Right renal pelvis (tissue), 4 donors: ENCODE measurements at regions not wholly inside any gene's neighbourhood (a gene's known extent, or its start where the extent isn't known, plus 50 kb on each side); places are given as distances from the start of the nearest gene placed in this dataset.
"Not testable (repeated sequence)": the region's sequence is repeated elsewhere in the genome, so short reads cannot be mapped to it uniquely, and the experiment has no call there.

Source experiments
- DNase-seq, 4 donors: peaks; one replicate each; pipeline ENCODE4 v3.0.0-alpha.2; 2013; ENCODE audit warnings: low read depth in 4 of 4, low spot score in 3 of 4, missing footprints in 1 of 4

DNA sequence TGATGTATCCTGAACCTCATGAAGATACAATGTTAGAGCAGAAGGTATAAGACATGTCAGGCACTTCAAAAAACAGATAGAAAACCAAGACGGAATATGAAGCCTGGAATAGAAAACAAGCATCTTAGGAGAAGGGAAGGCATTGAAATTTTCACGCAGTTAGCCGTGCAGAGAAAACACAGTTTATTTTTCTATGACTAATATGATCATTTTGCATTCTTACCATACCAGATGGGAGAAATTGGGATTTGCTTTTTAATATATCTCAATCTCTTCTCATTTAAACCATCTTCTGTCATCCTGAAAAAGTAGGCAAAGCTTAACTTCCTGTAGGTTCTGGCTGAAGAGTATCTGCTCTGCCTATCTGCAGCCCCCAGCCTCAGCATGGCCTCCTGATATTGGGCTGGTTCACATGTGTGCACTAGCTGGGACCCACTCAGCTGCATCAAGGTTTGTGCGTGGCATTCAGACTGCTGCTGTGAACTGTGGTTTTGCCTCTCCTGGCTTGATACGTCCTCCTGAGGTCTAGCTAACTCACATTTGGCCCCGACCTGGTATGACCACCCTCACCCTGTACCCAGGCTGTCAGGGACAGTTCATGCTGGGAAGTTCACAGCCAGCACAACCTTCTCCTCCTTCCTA, 392.5 kb upstream of the SASH1 start:
- DNase-seq = no peak

DNA sequence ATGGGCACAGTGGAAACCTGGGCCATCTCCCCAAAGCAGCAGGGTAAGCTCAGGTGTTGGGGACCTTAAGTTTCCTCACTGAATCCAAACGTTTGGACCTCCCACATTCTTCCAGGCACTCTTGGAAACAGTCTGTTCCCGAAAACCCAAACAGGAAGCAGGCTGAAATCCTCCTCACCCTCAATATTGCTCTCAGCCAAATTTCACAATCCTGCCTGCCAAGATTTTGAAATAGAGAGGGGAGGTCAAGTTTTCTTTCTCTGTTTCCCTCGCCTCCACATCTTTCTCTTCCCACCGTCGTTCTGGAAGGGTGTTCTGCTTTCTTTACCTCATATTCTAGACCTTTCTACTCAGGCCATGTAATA, 392.0 kb upstream of the SASH1 start:
- no peak for DNase-seq

DNA sequence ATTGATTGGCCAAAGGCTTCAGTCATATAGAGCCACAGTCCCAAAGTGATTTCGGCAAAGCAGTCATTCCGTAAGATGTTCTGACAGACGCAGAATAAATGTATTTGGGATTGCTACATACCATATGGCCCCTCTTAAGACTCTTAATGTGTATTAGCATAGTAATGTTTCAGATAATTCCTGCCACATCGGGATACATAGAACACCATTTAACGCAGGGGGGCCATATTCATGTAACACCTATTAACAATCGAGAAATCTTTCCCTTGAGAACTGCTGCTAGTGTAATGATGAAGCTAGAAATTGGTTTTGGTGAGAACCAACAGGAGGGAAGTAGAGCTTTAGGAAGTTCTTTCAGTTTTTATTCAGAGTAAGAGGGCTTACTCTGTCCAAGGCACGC, 390.9 kb upstream of the SASH1 start:
- DNase-seq = no peak

DNA sequence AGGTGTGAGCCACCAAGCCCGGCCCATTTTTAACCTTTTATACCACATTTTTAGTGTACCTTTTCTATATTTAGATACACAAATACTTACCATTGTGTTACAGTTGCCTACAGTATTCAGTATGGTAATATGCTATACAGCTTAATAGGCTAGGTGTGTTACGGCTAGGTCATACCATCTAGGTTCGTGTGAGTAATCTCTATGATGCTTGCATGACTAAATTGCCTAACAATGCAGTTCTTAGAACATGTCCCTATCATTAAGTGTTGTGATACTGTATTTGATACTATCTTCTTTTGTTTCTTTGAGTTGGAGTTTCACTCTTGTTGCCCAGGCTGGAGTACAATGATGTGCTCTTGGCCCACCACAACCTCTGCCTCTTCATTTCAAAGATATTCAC, 387.7 kb upstream of the SASH1 start:
- no peak for DNase-seq

DNA sequence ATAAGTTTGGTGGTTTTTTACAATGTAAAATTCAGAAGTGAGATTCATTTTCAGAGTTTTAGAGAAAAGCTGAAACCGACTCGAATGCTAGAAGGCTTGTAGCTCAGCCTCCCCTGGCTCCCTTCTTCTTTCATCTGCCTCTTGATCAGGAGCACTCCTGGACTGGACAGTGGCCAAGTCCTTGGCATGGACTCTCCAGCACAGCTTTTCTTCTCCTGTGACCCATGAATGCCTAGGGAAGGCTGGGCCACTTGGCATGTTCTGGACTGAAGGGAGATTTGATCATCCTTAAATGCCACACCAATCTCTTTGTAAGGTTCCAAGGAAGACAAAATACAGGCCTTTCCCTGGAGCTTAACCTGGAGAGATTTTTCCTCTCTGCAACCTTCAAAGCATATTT, 384.0 kb upstream of the SASH1 start:
- DNase-seq = no peak

DNA sequence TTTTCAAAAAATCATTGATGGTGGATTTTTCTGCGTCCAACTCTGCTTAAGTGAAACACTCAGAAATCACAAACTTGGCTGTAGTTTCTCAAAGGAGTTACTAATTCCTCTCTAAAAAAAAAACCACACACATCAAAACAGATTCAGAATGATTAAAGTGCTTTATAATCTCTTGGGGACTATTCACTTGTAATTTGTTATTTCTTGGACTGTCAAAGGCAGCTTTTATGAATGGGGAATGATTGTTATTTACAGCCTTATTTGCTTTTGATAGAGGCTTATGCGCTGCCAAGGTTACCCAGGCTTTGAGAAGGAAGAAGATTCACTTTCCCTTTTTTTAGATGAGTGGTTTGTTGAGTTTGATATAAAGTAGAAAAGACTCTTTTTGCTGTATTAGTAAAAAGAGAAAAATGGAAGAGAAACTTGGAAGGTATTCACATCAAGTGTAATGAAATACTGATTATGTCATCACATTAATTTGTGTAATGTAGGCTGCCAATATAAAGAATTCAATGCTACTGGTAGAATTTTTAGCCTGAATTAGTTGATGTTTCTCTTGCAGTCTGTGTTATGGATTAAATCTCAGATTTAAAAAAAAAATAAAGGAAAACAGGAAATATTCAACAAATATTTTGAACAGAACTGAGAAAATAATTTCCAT, 381.0 kb upstream of the SASH1 start:
- DNase-seq = no peak

DNA sequence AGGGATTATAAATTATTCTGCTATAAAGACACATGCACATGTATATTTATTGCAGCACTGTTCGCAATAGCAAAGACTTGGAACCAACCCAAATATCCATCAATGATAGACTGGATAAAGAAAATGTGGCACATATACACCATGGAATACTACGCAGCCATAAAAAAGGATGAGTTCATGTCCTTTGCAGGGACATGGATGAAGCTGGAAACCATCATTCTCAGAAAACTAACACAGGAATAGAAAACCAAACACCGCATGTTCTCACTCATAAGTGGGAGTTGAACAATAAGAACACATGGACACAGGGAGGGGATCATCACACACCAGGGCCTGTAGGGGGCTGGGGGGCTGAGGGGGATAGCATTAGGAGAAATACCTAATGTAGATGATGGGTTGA, 377.2 kb upstream of the SASH1 start:
- DNase-seq = not testable (repeated sequence)

DNA sequence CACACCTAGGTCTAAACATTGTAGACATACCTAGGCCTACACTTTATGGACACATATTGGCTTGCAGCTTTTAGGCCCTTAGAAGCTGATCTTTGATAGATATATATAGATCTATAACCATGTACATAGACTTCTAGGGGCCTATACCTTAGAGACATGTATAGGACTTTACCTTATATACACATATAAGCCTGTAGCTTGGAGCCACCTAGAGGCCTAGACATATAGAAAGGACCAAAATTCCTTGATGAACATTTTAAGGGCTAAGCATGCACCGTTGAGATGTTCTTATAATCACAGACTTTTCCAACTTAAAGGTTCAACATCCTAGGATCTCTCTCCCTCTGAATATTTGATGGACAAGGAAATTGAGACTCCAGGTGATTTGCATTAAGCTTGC, 371.7 kb upstream of the SASH1 start:
- DNase-seq = no peak

DNA sequence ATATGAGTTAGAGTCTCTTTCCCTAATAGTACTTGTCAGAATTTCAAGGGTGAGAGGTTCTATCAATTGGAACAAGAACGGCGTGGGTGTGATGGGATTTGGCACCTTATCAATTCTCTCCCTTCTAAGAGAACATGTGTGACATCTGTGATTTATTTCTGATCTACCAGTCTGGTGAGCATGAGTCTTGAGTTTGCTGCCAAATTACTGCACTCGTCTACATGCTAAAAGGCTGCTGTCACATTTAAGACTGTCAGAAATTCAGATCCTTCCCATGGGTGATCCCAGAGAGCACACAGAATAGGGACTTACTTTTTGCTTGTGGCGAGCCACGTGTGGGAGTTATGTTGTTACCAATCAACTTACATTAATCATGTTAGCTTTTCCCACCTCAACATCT, 370.2 kb upstream of the SASH1 start:
- DNase-seq = no peak

DNA sequence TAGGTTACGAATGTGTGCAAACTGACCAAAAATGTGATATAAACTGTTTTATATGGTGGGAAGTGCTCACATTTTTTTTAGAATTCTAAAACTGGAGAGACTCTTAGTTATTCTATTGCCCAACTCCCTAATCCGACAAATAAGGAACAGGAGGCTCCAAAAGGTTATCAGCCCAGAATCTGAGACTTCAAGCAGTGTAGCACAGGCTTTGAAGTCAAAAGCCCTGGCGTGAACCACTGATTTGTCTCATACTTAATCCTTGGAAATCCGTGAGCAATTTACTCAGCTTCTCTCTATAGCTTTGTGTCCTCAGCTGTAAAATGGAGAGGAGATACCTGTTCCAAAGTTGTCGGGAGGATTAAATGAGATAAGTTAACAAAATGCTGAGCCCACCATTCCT, 368.8 kb upstream of the SASH1 start:
- DNase-seq = no peak

DNA sequence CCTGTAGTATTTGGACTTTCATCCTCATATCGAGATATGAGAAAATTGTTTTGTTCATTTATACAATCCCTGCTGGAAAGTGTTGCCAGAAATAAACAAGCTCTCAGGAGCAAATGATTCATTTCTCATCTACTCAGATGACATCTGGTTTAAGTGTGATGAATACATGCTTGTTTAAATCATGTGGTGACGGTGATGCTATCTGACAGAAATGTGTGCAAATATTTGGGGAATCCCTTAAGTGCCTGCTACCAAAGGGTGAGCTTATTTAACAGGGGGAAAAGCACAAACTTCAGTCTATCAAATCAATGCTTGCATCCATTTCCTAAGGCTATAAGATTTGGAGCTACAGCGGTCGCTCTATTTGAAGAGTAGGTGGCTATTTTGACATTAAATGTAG, 368.3 kb upstream of the SASH1 start:
- DNase-seq = no peak

DNA sequence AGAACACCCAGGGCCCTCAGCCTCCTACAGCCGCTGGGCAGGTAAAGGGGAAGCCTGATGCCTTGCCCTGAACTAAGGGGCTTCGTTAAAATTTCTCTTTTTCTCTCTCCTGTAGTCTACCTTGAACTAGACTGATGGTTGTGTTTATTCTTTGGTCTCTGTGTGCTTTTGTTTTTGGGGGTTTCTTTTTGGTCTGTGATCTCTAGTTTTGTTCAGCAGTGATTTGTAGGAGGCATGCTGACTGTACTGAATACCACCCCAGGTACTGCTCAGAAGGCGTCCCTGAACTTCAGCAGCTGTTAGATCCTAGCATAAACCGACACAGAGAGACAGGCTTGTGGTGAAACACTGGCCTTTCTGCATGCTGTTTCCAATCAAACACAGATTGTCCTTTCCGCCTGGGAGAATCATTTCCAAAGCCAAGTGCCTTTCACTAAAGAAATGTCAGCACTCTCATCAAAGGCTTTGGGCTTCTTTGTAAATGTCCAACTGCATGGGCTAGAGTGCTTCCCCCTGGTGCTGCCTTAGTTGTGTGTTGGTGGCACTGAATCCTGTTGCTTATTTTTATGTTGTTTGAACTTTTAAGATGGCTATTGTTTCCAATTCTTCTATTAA, 364.7 kb upstream of the SASH1 start:
- no peak for DNase-seq

DNA sequence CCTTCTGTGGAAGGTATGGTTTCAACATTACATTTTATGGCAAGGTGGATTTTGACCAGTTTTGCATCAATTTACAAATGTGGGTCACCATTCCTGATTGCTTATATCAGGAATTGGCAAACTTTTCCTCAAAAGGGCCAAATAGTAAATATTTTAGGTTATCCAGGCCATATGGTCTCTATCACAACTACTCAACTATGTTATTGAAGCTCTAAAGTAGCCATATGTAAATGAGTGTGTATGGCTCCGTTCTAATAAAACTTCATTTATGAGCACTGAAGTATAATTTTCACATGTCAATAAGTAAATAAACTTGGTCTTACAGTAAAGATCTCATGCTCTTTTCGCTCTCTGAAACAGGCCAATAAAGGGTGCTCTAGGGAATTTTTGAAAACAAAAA, 362.7 kb upstream of the SASH1 start:
- no peak for DNase-seq

DNA sequence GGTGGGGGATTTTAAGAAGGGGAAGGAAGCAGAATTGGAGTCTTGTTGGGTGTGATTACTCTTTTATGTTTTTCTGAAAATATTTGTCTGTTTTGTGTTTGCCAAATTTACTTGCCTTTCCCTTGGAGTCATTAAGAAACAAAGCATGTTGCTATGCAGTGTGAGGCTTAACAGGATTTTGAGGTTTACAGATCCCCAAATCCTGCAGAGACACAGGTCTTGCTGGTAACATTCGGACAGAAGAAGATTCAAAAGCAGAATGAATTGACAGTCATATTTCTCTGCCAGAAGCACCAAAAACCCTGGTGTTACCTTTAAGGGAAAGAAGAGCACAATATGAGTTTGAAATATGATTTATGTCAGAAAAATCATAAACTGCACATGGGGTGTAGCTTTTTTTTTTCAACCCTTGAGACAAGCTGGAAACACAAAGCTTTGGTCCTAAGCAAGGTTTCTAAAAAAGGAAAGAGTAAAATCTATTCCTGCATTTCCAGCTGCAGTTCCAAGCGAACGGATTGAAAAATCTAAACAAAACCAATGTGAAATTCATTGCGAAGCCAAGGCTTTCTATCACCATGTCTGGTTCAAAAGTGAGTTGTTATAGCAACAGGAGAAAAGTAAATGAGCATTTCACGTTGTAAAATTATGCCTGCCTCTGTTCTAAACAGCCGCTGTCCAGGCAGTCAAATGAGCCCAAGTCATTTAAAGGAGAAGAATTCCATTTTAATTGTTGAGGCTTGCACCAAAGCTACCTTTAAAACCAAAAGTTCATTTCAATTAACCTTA, 358.9 kb upstream of the SASH1 start:
- DNase-seq = no peak

DNA sequence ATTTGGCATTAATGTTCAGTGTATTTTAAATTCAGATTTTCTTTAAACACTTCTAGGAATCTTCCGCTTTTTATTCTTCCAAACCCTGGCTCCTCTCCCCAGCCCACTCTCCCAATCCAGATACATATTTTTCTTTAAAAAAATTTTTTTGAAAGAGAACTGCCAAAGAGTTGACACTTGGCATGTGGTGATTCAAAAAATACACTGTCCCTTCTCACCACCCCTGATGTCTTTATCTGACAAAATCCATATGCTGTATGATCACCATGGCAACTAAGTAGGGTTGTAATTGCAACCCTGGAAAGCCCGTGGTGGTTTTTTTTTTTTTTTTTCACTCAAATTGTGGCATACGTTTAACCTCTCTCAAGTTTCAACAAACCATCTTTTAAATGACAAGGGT, 355.8 kb upstream of the SASH1 start:
- DNase-seq = no peak

DNA sequence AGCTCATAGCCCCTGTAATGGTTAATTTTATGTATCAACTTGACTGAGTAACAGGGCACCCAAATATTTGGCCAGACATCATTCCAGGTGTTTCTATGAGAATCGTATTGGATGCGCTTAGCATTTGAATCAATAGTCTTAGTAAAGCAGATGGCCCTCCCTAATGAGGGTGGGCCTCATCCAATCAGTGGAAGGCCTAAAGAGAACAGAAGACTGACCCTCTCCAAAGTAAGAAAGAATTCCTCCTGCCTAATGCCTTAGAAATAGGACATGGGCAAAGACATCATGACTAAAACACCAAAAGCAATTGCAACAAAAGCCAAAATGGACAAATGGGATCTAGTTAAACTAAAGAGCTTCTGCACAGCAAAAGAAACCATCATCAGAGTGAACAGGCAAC, 352.5 kb upstream of the SASH1 start:
- DNase-seq = no peak

DNA sequence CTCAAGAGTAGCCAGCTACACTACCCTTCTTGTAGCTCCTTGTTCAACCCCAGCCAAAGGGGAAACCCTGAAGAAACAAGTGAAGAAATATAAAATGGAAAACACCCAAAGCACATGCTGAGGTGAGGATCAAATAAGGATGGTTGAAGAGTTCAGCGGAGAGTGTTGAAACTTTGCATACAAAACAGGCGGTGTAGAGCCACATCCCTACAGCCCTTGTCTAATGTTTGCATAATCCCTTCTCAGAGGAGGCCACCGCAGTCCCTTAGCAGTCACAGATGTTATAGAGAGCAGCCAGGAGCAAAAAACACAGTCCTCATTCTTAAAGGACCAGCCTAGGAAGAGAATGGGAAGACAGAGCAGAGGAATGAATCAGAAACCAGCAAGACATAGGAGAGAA, 350.7 kb upstream of the SASH1 start:
- no peak for DNase-seq

DNA sequence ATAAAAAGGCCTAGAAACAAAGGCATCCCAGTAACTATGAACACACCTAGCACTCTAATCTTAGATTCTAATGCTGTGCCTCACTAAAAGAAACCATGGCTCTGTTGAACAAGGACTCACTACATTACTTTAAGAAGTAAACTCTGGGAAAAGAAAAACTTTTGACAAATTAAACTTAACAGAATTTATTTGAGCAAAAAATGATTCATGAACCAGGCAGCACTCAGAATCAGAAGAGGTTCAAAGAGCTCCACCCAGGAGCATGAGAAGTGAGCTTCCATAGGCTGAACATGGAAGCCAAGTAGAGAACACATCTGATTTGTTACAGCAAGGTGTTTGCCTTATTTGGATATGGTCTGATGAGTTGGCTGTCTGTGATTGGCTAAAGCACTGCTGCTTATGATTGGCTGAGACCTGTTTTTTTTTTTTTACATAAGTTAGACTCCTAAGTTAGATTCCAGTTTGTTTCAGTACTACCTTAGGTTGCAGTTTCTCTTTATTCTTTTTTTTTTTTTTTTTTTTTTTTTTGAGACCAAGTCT, 343.6 kb upstream of the SASH1 start:
- no peak for DNase-seq

DNA sequence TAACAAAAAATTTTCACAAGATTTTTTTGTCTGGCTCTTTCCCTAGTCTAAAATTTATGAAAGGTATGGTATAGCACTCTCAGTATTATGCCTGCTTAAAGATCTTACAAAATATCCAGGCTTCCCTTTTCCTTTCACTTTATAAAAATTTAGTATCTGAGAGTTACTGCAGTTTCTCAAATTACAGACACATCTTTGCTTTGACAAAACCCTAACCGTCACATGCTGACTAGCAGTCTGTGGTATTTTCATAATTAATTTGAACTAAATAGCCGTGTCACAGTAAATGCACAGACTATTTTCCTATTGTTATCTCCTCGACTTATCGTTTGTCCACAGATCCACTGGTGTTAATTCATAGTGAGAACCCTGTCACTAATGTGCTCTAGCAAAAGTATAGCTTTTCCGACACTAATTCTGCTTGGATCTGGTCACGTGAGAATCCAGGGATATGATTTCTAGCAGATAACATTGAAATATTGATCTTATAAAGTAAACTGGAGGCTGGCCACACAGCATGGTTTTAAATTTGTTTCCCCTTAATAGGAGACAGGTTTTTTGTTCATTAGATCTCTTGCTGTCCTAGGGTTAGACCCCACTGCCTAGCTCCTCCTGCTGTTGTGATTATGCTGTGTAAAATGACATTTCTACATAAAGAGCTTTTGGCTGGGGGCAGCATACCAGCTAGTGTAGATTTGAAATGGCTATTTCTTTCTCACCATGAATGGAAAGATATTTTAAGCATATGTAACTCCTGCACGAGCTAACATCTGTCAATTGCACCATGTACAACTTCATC, 340.6 kb upstream of the SASH1 start:
- DNase-seq = no peak

DNA sequence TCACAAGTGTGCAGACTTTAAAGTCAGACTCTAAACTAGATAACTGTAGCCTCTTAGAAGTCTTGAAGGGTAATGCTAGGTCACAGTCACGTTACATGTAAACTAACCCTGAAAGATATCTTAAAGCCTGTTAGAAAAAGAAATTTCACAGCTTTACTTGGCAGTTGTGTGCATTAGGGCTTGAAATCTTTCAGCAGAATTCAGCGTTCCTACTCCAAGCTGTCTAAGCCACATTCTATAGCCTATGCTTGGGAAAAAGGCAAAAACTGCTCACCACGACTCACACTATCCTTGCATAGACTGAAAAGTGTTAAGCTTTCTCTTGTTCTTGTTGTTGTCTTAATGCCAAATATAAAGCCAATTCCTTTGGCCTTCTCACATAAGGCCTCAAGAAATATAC, 338.0 kb upstream of the SASH1 start:
- no peak for DNase-seq

DNA sequence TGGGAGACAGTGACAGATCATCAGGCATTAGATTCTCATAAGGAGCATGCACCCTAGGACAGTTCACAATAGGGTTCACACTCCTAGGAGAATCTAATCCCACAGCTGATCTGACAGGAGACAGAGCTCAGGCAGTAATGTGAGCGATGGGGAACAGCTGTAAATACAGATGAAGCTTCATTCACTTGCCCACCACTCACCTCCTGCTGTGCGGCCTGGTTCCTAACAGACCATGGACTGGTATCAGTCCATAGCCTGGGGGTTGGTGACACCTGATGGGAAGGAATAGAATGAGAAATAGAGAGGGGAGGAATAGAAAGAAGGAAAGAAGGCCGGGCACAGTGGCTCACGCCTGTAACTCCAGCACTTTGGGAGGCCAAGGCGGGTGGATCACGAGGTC, 336.8 kb upstream of the SASH1 start:
- no peak for DNase-seq
